GM18498 (cell line): ENCODE measurements at regions not wholly inside any gene's neighbourhood (a gene's known extent, or its start where the extent isn't known, plus 50 kb on each side); places are given as distances from the start of the nearest gene placed in this dataset.

Experiments
- ATAC-seq: cut with Tn5 transposase; IDR thresholded peaks from one replicate; pipeline ENCODE4 v1.9.1; 2021; ENCODE audit warnings: mild to moderate bottlenecking, moderate library complexity; ENCODE audit not compliant: unreplicated experiment

DNA sequence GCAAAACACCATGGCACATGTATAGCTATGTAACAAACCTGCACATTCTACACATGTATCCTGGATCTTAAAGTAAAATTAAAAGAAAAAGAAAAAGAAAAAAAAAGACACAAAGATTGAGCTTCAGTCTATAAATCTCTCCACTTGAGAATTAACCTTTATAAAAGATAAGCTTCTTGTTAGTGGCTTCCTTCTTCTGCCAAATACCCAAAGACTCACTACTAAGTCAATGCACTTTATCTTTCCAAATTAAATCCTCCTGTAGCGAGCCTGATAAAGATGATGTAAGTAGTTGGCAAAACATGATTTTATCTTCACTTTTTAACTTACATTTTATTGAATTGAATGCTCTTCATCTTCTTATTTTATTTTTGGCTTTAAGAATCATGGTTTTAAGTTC, 349.9 kb downstream of the TRIB2 start:
- ATAC-seq: no peak

DNA sequence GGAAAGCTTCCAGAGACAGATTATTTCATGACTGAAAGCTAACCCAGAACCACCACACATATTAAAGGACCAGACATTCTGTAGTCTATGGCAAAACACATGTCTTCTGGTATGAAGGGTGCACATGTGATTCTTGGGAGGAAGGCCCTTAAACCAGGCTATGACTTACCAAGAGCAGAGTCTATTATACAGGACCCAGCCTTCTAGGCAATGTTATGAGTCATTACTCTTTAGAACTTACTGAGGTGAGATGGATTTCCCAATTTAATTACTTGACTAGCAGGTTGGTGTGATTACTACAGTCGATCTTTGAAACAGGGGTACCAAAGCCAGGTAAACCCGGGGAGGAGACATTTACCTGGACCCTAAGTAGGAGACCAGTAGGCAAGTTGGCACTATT, 350.8 kb downstream of the TRIB2 start:
- no peak for ATAC-seq

DNA sequence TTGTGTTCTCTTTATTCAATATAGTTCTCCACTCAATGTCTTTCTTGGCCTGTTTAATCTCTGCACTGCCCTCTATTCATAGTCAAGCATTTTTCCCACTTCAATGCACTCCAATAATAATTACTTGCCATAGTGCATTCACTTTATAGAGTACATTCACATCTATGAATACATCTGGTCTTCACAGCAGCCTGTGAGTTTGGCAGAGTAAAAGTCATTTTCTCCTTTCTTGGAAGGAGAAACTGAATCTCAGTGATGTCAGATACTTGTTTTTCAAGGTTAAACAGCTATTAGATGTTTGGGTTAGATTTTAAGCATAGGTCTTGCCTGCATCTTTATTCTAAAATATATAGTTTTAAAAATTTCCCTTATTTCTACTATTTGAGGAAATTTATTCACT, 373.2 kb downstream of the TRIB2 start:
- ATAC-seq: no peak

DNA sequence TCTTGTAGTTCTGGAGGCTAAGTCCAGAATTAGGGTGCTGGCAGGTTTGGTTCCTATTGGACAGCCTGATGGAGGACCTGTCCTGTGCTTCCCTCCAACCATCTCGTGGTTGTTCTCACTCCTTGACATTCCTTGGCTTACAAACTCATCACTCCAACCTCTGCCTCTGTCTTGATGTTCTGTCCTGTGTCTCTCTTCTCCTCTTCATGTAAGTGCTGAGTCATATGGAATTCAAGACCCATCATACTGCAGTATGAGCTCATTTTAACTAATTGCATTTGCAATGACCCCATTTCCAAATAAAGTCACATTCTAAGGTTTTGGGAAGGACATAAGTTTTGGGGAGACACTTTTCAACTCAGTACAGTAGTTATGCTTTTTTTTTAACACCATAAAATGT, 374.7 kb downstream of the TRIB2 start:
- ATAC-seq: no peak

DNA sequence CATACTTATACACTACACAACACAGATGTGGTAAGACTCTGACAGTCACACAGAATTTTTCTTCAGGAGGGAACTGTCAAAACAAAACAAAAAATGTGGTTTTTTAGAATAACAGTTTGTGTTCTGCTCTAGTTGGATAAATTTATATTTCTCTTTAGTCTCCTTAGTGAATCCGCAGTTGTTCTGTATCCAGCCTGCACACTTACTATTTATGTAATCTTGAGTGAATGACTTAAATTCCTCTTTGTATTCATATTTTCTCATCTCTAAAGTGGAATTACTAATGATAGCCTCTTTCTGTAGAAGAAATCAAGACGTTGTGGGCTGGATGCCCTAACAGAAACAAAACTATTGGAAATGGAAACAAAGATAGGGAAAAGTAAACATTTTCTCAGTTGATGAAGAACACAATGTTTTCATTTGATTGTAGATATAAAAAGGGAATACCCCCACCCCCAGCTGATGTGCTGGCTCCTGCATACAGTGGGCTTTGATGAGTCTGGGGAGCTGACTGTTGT, 375.2 kb downstream of the TRIB2 start:
- ATAC-seq: no peak

DNA sequence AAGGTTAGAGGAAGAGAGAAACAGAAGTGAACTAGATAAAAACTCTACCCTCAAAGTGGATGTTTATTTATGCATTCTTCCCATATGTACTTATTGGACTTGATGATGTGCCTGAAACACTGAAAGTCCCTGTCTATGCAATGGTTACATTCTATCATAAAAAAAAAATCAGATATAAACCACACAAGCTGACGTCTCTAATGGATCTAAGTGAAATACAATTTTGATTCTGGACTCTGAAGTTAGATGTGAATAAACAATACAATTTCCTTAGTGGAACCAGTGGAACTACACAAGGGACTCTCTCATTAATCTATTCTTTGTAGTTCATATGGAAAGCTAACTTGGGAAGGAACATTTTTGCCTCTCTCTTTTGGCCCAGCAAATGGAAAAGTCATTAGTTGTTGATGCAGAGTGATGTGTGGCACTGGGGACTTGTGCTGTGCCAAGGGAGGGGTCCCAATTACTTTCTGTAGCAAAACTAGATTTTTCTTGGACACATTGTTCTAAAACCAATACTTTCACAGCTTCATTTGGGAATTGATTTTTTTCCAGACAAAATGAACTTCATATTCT, 376.8 kb downstream of the TRIB2 start:
- ATAC-seq: no peak

DNA sequence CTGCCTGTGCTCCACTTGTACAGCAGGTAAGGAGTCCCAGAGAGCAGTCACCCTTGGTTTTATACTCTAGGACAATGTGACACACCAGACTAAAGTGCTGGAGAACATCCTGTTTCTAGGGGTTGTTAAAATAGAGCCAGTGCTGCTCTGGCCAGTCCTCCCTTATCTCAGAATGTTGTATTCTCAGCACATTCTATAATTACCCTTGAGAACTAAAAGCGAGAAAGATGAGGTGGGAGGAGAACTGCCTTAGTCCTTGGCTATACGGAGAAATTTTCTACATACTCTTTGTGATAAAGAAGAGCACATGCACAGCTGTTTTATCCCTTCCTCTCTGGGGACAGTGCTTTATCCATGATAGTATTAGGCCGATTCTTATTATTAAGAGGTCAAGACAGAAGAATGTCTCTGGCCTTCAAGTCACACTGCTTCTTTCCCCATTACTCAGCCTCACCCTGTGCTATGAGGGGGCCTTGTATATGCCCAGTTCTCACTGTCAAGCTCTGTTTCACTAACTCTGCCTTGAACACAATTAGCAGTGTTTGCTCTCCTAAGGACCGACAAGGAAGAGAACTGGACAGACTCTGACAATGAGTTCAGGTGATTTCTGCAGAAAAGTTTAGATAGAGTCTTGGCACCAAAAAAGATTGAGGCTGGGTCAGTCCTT, 385.8 kb downstream of the TRIB2 start:
- no peak for ATAC-seq

DNA sequence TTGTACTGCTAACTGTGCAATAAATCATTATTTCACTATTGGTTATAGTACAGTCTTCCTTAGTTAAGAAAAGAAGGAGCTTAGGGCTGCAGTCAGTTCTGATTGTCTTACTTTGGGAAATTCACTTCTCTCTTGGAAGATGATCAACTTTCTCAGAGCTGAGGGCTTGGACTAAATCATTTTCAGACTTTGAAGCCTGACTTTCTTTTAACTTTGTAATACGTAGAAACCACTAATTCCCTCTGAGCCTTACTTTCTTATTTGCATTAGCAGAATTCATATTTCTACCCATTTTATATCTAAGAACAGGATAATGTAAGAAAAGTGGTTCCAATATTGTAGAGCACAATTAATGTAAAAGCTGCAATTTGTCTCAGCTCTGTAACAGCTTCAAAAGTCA, 386.4 kb downstream of the TRIB2 start:
- ATAC-seq: no peak

DNA sequence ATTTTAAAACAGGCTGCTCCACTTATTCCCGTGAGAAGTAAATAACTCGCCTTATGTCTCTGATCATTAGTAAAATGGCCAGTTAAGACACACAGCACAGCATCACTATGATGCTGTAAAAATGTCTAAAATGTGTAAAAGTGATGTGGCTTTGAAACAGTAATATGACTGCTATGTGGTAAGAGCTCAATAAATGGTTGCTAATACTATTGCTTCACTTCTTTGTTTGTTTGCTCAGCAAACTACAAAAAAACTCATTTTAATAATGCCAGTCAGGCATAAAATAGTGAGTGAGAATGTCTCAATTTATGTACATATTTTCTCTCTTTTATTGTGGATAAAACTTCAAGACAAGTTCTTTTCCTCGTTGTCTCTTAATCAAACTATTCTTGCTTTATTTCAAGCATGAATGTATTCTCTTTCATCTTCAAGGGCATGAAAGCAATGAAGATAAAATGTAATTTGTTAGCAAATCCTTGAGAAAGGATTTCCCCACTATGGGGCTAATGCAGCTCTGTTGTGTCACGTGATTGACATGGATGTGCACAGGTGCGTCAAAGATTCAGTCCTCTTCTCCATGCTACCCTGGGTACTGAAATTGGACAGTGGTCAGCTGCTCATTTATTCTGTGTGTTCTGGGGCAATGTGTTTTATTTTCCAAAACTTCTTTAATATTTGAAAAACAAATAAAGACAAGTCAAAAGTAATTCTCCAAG, 387.2 kb downstream of the TRIB2 start:
- ATAC-seq: no peak

DNA sequence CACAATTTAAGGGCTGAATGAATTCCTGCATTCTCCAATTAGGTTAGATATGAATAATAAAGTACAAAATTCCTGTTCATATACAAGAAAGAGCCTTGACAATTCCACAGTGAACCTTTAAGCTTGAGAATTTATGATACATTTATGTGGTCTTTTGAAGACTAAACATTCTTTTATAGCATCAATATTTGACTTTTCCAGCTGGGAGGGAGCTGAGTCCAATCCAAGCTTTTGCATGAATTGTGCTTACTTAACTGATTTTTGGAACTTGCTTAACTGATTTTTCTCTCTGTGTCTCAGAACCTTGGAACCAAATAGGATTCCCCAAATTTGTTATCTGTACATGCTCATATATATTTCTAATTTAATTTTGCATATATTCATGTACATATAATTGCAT, 388.0 kb downstream of the TRIB2 start:
- no peak for ATAC-seq

DNA sequence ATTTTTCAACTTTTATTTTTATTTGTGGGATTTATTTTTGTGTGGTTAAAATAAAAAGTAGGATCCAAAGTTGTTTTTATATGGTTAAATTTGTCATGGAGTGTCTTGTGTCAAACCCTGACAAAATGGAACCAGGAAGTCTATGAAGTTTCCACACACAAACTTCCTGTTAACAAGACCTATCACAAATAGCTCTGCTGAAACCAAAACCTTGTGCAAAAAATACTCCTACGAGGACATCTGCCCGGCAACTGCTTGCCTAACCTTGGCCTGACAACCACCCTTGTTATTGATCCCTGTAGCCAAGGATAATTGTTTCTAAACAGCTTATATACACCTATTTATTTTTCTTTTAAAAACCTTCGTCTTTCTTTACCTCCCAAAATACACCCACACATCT, 389.6 kb downstream of the TRIB2 start:
- no peak for ATAC-seq

DNA sequence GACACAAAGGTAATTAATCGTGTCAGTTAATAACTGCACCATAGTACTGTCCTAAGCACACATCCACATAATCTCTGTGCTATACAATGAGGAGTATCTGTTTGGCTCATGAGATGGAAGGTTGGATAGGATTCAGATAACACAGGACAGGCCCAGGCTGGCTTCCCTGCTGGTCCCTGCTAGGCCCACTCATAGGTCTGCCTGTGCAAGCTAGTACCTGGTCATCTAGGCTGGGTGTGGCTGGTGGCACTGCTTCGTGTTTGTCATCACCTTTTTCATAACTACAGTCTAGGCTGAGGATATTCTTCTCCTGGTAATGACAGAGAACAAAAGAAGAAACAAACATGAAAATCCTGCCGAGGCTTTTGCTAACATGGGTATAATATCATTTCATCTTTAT, 392.8 kb downstream of the TRIB2 start:
- ATAC-seq: no peak

DNA sequence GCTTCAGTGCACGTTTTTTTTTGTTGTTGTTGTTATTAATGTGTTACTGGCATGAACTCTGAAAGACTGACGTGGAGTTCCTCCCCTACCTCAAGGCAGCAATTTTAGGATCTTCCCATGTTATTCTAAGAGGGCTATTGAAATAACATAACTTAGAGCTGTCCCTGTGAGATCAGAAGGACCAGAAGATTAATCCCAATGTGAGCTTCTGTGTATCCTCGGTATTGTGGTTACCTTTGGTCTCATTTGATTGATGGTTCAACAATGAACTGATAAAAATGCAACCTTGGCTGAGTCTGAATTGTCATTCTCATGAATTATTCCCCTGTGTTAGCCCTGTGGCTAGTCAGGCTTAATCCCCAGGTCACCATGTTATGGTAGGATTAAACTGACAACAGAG, 394.1 kb downstream of the TRIB2 start:
- no peak for ATAC-seq

DNA sequence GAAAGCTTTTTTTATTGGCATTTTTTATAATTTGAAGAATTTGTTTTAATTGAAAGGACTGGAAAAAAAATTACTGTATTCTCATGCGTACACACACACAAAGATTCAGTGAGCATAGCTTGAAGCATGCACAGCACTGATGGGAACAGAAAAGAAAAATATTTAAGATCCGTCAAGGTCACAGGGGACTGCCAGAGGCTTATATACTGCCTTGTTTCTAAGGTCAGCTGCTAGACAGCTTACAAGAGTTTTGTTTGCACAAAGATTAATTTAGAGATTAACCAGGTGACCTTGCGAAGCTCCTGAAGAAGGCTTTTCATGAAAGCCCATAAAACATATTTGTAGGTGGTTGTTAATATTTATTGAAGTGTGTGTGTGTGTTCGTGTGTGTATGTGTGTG, 396.3 kb downstream of the TRIB2 start:
- no peak for ATAC-seq

DNA sequence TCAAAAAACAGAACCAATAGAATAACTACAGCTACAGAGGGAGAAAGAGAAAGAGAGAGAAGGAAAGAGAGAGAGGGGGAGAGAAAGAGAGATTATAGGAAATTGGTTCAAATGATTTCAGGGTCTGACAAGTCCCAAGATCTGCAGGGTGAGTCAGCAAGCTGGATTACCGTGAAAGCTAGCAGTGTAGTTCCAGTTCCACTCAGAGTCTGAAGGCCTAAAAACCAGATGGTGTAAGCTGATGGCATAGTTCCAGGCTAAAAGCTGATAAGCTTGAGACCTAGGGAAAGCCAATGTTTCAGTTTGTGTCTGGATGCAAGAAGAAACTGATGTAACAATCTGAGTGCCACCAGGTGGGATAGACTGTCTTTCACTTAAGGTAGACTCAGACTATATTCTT, 397.7 kb downstream of the TRIB2 start:
- no peak for ATAC-seq

DNA sequence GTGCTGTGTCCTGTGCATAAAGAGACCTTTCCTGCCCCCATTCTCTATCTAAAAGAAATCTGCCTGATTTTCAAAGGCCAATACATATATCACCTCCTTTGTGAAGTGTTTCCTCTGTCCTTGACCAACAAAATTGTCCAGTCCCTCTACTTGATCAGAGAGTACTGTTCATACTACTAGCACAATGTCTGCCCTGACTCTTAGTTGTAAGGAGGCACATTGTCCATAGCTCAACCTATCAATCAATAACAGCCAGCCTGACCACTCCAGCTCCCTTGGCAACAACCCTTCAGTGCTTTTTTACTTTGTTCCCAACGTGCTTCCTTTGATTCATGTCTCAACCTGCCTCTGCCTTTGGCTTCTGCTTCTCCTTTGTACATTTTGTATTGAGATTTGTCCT, 398.9 kb downstream of the TRIB2 start:
- no peak for ATAC-seq

DNA sequence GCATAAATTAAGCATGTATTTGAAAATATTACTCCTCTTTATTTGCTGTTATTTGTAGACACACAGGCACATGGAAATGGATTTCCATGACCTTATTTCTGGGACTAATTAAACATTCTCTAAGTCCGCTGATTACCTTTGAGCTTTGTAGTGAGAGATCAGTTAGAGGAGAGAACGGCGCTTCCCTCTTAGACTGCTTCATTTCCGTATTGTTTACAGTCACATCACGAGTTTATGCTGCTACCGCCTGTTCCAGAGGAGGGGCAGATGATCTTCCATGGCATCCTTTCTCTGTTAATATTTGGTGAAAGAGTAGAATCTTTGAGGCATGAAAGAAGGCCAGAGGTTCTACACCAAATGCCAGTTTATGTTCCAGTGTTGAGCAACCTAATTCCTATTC, 404.4 kb downstream of the TRIB2 start:
- ATAC-seq: no peak

DNA sequence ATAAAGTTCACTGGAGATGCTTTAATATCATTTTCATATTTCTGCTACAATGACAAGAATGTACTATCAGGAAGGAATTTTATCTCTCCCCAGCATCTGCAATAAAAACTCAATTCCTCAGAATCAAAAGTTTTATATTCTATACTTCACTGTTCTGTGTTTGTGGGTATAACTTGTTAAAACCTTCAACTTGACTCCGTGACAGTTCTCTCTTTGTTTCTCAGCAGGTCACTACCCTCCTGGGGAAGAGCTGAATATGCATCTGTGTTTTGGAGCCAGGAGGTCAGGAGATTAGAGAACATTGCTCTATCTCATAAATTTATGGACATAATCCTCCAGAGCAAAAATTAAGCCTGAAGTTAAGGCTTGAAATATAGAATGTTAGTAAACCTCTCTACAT, 411.4 kb downstream of the TRIB2 start:
- no peak for ATAC-seq

DNA sequence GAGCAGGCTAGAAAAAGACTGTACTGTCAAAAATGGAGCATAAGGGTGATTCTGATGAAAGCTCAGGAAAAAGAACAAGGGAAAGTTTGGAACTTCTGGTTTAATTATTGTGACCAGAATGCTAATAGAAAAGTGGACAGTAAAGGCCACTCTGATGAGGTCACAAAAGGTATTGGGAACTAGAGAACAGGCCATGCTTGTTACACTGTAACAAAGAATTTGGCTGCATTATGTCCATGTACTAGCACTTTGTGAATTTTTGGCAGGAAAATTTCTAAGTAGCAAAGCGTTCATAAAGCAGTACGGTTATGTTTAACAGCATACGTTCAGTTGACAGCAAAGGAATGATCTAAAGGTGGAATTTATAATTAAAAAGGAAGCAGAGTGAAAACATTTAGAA, 418.6 kb downstream of the TRIB2 start:
- ATAC-seq: no peak

DNA sequence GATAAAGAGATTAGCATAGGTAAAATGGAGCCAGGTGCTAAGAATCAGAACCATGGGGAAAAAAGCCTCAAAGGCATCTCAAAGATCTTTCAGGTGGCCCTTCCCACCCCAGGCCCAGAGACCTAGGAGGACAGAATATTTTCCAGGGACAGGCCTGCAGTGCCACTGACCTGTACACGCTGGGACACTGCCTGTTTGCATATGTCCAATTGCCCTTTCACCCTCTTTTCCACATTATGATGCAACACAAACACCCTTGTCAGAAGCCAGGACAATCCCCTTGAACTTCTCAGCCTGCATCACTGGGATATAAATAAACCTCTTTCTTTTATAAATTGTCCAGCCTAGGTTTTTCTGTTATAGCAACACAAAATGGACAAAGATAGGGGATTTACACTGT, 419.1 kb downstream of the TRIB2 start:
- no peak for ATAC-seq

DNA sequence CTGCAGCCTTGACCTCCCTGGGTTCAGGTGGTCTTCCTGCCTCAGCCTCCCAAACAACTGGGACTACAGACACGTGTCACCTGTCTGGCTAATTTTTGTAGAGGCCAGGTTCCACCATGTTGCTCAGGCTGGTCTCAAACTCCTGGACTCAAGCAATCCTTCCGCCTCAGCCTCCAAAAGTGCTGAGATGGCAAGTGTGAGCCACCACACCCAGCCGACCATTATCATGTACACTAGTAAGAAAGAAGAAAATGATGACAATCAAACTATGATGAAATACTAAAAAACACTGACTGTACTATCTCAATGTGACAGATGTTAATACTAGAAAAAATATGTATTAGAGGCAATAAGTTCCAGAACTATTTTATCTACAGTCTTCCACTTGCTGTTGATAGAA, 420.9 kb downstream of the TRIB2 start:
- ATAC-seq: no peak

DNA sequence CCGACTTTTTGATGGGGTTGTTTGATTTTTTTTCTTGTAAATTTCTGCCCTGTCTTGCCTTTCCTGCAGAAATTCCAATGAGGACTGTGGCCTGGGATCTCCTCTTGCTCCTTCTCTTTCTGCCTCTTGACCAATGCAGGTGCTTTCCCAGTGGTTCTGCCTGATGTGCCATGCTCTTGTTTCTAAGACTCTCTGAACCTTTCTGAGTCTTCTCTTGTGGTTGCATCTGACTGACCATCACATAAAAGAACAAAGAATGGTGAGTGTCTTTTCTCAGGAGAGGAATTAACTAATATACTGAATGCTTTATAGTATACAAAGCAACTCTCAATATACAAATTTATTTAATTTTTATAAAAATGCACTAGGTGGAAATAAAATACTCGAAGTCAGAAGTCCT, 424.6 kb downstream of the TRIB2 start:
- ATAC-seq: no peak
